PC-9 (cell line): ENCODE measurements at regions not wholly inside any gene's neighbourhood (a gene's known extent, or its start where the extent isn't known, plus 50 kb on each side); places are given as distances from the start of the nearest gene placed in this dataset.
"Not testable (repeated sequence)": the region's sequence is repeated elsewhere in the genome, so short reads cannot be mapped to it uniquely, and the experiment has no call there.

Source experiments
- BruUV-seq: library from RNA; stranded (reverse); fragments of 400-500 nt; replicated peaks from 2 replicates; lab custom pipeline; 2021; lab: Mats Ljungman, UMichigan
- CTCF ChIA-PET: fragments of 300-600 bp; sonication (Branson Sonifier 250); formaldehyde crosslinking; loops from one replicate; lab custom pipeline; 2022; ENCODE audit warnings: antibody characterized with exemption; lab: Charles Lee
- POLR2A ChIA-PET: fragments of 300-600 bp; sonication (Branson Sonifier 250); formaldehyde crosslinking; loops from one replicate; lab custom pipeline; 2022; ENCODE audit warnings: antibody characterized with exemption; ENCODE audit not compliant: unreplicated experiment; lab: Charles Lee
- DNase-seq, 2 experiments: peaks; one replicate each; pipeline versions ENCODE4 v3.0.0 to v3.0.0-alpha.2; 2015 to 2022; ENCODE audit warnings: mixed read lengths in 1 of 2
- H2AFZ ChIP-seq: fragments of 200-600 bp; sonication (generic); 2 replicates; pipeline ENCODE4 v1.8.1; 2017; ENCODE audit warnings: antibody characterized with exemption
- H3F3A ChIP-seq: fragments of 200-600 bp; sonication (generic); 2 replicates; pipeline ENCODE4 v1.8.1; 2017; ENCODE audit warnings: antibody characterized with exemption, mild to moderate bottlenecking, low read depth; ENCODE audit not compliant: insufficient read depth
- H3K27ac ChIP-seq: fragments of 200-600 bp; sonication (generic); 2 replicates; pipeline ENCODE4 v1.6.1; 2016; ENCODE audit warnings: mixed run types
- H3K27me3 ChIP-seq: fragments of 200-600 bp; sonication (generic); 2 replicates; pipeline ENCODE4 v1.6.1; 2016; ENCODE audit warnings: low read depth, mixed run types; ENCODE audit not compliant: insufficient read depth
- H3K36me3 ChIP-seq: fragments of 200-600 bp; sonication (generic); 2 replicates; pipeline ENCODE4 v1.6.1; 2016; ENCODE audit warnings: low read depth, mixed run types
- H3K4me1 ChIP-seq: fragments of 200-600 bp; sonication (generic); replicated peaks from 2 replicates; pipeline ENCODE4 v1.6.1; 2016; ENCODE audit warnings: mixed run types; ENCODE audit not compliant: insufficient read depth
- H3K4me2 ChIP-seq: fragments of 200-600 bp; sonication (generic); 2 replicates; pipeline ENCODE4 v1.6.1; 2017; ENCODE audit warnings: mixed run types
- H3K4me3 ChIP-seq: fragments of 200-600 bp; sonication (generic); 2 replicates; pipeline ENCODE4 v1.6.1; 2016; ENCODE audit warnings: mixed run types
- H3K79me2 ChIP-seq: fragments of 200-600 bp; sonication (generic); 2 replicates; pipeline ENCODE4 v1.6.1; 2017; ENCODE audit warnings: low read depth, mixed run types
- H3K9me2 ChIP-seq: fragments of 200-600 bp; sonication (generic); 2 replicates; pipeline ENCODE4 v1.8.1; 2017; ENCODE audit warnings: mild to moderate bottlenecking; ENCODE audit not compliant: insufficient read depth
- H3K9me3 ChIP-seq: fragments of 200-600 bp; sonication (generic); 2 replicates; pipeline ENCODE4 v1.8.1; 2016; ENCODE audit warnings: low read depth; ENCODE audit not compliant: insufficient read depth
- H4K20me1 ChIP-seq: fragments of 200-600 bp; sonication (generic); 2 replicates; pipeline ENCODE4 v1.8.1; 2017; ENCODE audit not compliant: insufficient read depth
- CTCF ChIP-seq: fragments of 200-600 bp; sonication (generic); conservative IDR thresholded peaks from 2 replicates; pipeline ENCODE4 v1.6.1; 2017; ENCODE audit warnings: mixed run types, antibody characterized with exemption, mild to moderate bottlenecking, moderate library complexity
- EZH2 ChIP-seq: fragments of 200-600 bp; sonication (generic); IDR thresholded peaks from 2 replicates; pipeline ENCODE4 v1.8.0; 2017; ENCODE audit warnings: antibody characterized with exemption, low read depth
- intact Hi-C: fragments of 100-400 bp; cut with micrococcal nuclease; formaldehyde crosslinking; loops from one replicate; pipeline ENCODE4 v1.10.0; 2022; ENCODE audit not compliant: unreplicated experiment

GRCh38 chr9:38486056-38486615 is 61.9 kb upstream of the IGFBPL1 start:
- intact Hi-C loops: no loop called here
- TF ChIP-seq EZH2: no peak
- no peak for TF ChIP-seq CTCF
- DNase-seq: no peak

GRCh38 chr9:38484076-38484665 is 59.9 kb upstream of the IGFBPL1 start:
- H2AFZ ChIP-seq, H4K20me1 ChIP-seq, H3K9me3 ChIP-seq, DNase-seq, BruUV-seq, POLR2A ChIA-PET, H3K27ac ChIP-seq, H3K27me3 ChIP-seq, H3K9me2 ChIP-seq, H3K79me2 ChIP-seq, H3F3A ChIP-seq, intact Hi-C loops, H3K36me3 ChIP-seq, H3K4me2 ChIP-seq, H3K4me3 ChIP-seq, H3K4me1 ChIP-seq, CTCF ChIA-PET: not testable (repeated sequence)

More at GRCh38 chr9:38486056-38486615, 61.9 kb upstream of the IGFBPL1 start:
- Histone ChIP-seq H3K36me3 (no peaks in the 10 kb centered on the region), H3K79me2 (no peaks in the 10 kb centered on the region), H3K4me3 (no peak overlapping the region), H3K9me2 (no peaks in the 10 kb centered on the region), H3K9me3 (no peaks in the 10 kb centered on the region), H3K27me3 (no peaks in the 10 kb centered on the region), H2AFZ (no peak overlapping the region), H3K4me1 (peaks cover 4% of the 10 kb centered on the region; the same call in 1 of the 2 replicates), H3K4me2 (no peak overlapping the region), H3F3A (no peaks in the 10 kb centered on the region), H4K20me1 (no peaks in the 10 kb centered on the region), H3K27ac (no peak overlapping the region)
- ChIA-PET CTCF (no interaction called here), POLR2A (no interaction called here)
- no TSS peak for BruUV-seq

GRCh38 chr9:38482918-38483592 is 58.8 kb upstream of the IGFBPL1 start:
- POLR2A ChIA-PET: no interaction called here
- TF ChIP-seq EZH2 (no peak), CTCF (no peak)
- H4K20me1 ChIP-seq: no peaks in the 10 kb centered on the region
- no TSS peak for BruUV-seq
- peak in 1 of 2 experiments; percentile 54 for DNase-seq
- peak overlapping the region; percentile 56 for H3K4me2 ChIP-seq
- no peaks in the 10 kb centered on the region for H3K9me2 ChIP-seq
- H3K4me3 ChIP-seq: no peak overlapping the region
- no peaks in the 10 kb centered on the region for H3K36me3 ChIP-seq
- CTCF ChIA-PET: no interaction called here
- H2AFZ ChIP-seq: no peak overlapping the region
- H3K27me3 ChIP-seq: no peaks in the 10 kb centered on the region
- H3F3A ChIP-seq: no peaks in the 10 kb centered on the region
- H3K79me2 ChIP-seq: no peaks in the 10 kb centered on the region
- H3K4me1 ChIP-seq: peaks cover 4% of the 10 kb centered on the region; the same call in 1 of the 2 replicates
- no peak overlapping the region for H3K27ac ChIP-seq
- intact Hi-C loops: no loop called here
- H3K9me3 ChIP-seq: no peaks in the 10 kb centered on the region
